ENCODE measurements at regions not wholly inside any gene's neighbourhood (a gene's known extent, or its start where the extent isn't known, plus 50 kb on each side); places are given as distances from the start of the nearest gene placed in this dataset.

- Histone ChIP-seq H3K27ac (ENCODE audit: low read depth in 1 of 2, low read length in 1 of 2) (no peak overlapping the region), H3K27me3 (ENCODE audit: control insufficient read depth in 3 of 3, insufficient read depth in 3 of 3, low read length in 2 of 3) (no peaks in the 10 kb centered on the region)
- WGBS, 2 donors = 91 to 92% methylated on average over 2 of the region's 2 CpGs
Observed at GRCh38 chr18:52008736-52009135, 331.3 kb upstream of the DCC start.

GRCh38 chr18:52009958-52010357 is 330.0 kb upstream of the DCC start:
- Histone ChIP-seq H3K9me3 (ENCODE audit: control insufficient read depth in 4 of 4, insufficient read depth in 3 of 4, low read length in 3 of 4) (peaks cover 0 to 2% (median 0%) of the 10 kb centered on the region in 4 donors), H3K4me3 (no peak overlapping the region), H3K27me3 (ENCODE audit: control insufficient read depth in 3 of 3, insufficient read depth in 3 of 3, low read length in 2 of 3) (no peaks in the 10 kb centered on the region), H3K27ac (ENCODE audit: low read depth in 1 of 2, low read length in 1 of 2) (no peak overlapping the region), H3K9ac (ENCODE audit: insufficient read depth in 1 of 2, low read length in 2 of 2) (no peak overlapping the region), H3K36me3 (ENCODE audit: control insufficient read depth in 4 of 4, insufficient read depth in 4 of 4, low read length in 4 of 4) (no peaks in the 10 kb centered on the region), H3K4me1 (ENCODE audit: control insufficient read depth in 5 of 5, insufficient read depth in 5 of 5, low read length in 5 of 5) (no peaks in the 10 kb centered on the region)
- no peak for TF ChIP-seq CTCF (IDR thresholded peaks at IDR 0.05; ENCODE audit: control extremely low read depth, extremely low read depth)
- WGBS, 2 donors = 78 to 80% methylated on average over 1 of the region's 1 CpG
- ATAC-seq (ENCODE audit: insufficient read depth, low FRiP score) = no peak
- no peak for DNase-seq

More at GRCh38 chr18:52008736-52009135, 331.3 kb upstream of the DCC start:
- no peak for TF ChIP-seq CTCF (IDR thresholded peaks at IDR 0.05; ENCODE audit: control extremely low read depth, extremely low read depth)
- Histone ChIP-seq H3K36me3 (ENCODE audit: control insufficient read depth in 4 of 4, insufficient read depth in 4 of 4, low read length in 4 of 4) (no peaks in the 10 kb centered on the region), H3K9ac (ENCODE audit: insufficient read depth in 1 of 2, low read length in 2 of 2) (no peak overlapping the region), H3K9me3 (ENCODE audit: control insufficient read depth in 4 of 4, insufficient read depth in 3 of 4, low read length in 3 of 4) (peaks cover 0 to 4% (median 0%) of the 10 kb centered on the region in 4 donors), H3K4me1 (ENCODE audit: control insufficient read depth in 5 of 5, insufficient read depth in 5 of 5, low read length in 5 of 5) (no peaks in the 10 kb centered on the region), H3K4me3 (no peak overlapping the region)
- ATAC-seq (ENCODE audit: insufficient read depth, low FRiP score) = no peak
- no peak for DNase-seq

GRCh38 chr18:52045946-52046675 is 293.9 kb upstream of the DCC start:
- Histone ChIP-seq H3K9ac (ENCODE audit: insufficient read depth in 1 of 2, low read length in 2 of 2) (no peak overlapping the region), H3K36me3 (ENCODE audit: control insufficient read depth in 4 of 4, insufficient read depth in 4 of 4, low read length in 4 of 4) (no peaks in the 10 kb centered on the region), H3K4me1 (ENCODE audit: control insufficient read depth in 5 of 5, insufficient read depth in 5 of 5, low read length in 5 of 5) (no peaks in the 10 kb centered on the region), H3K27ac (ENCODE audit: low read depth in 1 of 2, low read length in 1 of 2) (no peak overlapping the region), H3K27me3 (ENCODE audit: control insufficient read depth in 3 of 3, insufficient read depth in 3 of 3, low read length in 2 of 3) (no peaks in the 10 kb centered on the region), H3K4me3 (no peak overlapping the region), H3K9me3 (ENCODE audit: control insufficient read depth in 4 of 4, insufficient read depth in 3 of 4, low read length in 3 of 4) (no peaks in the 10 kb centered on the region)
- no peak for TF ChIP-seq CTCF (IDR thresholded peaks at IDR 0.05; ENCODE audit: control extremely low read depth, extremely low read depth)
- ATAC-seq (ENCODE audit: insufficient read depth, low FRiP score) (no peak), DNase-seq (no peak)
- WGBS, 2 donors = 85 to 87% methylated on average over 5 of the region's 5 CpGs

GRCh38 chr18:52046842-52047241 is 293.2 kb upstream of the DCC start:
- H3K4me3 ChIP-seq = no peak overlapping the region
- no peak overlapping the region for H3K9ac ChIP-seq (ENCODE audit: insufficient read depth in 1 of 2, low read length in 2 of 2)
- TF ChIP-seq CTCF (IDR thresholded peaks at IDR 0.05; ENCODE audit: control extremely low read depth, extremely low read depth) = no peak
- no peaks in the 10 kb centered on the region for H3K9me3 ChIP-seq (ENCODE audit: control insufficient read depth in 4 of 4, insufficient read depth in 3 of 4, low read length in 3 of 4)
- WGBS, 2 donors = 79 to 88% methylated on average over 4 of the region's 4 CpGs
- H3K36me3 ChIP-seq (ENCODE audit: control insufficient read depth in 4 of 4, insufficient read depth in 4 of 4, low read length in 4 of 4) = no peaks in the 10 kb centered on the region
- DNase-seq (no peak), ATAC-seq (ENCODE audit: insufficient read depth, low FRiP score) (no peak)
- no peaks in the 10 kb centered on the region for H3K27me3 ChIP-seq (ENCODE audit: control insufficient read depth in 3 of 3, insufficient read depth in 3 of 3, low read length in 2 of 3)
- H3K27ac ChIP-seq (ENCODE audit: low read depth in 1 of 2, low read length in 1 of 2) = no peak overlapping the region
- H3K4me1 ChIP-seq (ENCODE audit: control insufficient read depth in 5 of 5, insufficient read depth in 5 of 5, low read length in 5 of 5) = no peaks in the 10 kb centered on the region

All from lung (tissue), 11 donors.